Stromal cell of bone marrow (primary cell): ENCODE measurements at regions not wholly inside any gene's neighbourhood (a gene's known extent, or its start where the extent isn't known, plus 50 kb on each side); places are given as distances from the start of the nearest gene placed in this dataset.
"Not testable (repeated sequence)": the region's sequence is repeated elsewhere in the genome, so short reads cannot be mapped to it uniquely, and the experiment has no call there.

Experiments
- DNase-seq: peaks from one replicate; pipeline ENCODE4 v3.0.0-alpha.2; 2012; ENCODE audit warnings: low read depth

DNA sequence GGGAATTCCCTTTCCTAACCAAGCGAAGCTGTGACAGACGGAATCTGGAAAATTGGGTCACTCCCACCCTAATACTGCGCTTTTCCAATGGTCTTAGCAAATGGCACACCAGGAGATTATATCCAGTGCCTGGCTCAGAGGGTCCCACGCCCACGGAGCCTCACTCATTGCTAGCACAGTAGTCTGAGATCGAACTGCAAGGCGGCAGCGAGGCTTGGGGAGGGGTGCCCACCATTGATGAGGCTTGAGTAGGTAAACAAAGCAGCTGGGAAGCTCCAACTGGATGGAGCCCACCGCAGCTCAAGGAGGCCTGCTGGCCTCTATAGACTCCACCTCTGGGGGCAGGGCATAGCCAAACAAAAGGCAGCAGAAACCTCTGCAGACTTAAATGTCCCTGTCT lies 523.9 kb downstream of the KCNH5 start:
- not testable (repeated sequence) for DNase-seq

DNA sequence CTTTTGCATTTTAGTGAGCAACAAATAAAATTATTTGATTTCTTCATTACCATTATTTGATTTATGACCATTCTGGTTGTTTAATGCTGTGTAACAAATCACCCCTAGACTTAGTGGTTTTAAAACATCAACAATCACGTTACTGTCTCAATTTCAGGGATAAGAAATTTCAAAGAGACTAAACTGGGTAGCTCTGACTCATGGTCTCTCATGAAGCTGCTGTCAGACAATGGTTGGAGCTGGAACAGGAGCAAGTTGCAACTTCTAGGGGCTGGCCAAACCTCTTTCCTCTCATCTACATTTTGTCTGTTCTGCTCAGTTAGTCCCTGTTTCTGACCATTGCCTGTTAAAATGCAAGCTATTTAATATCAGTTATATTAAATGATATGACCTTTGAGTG lies 517.0 kb downstream of the KCNH5 start:
- DNase-seq: no peak

DNA sequence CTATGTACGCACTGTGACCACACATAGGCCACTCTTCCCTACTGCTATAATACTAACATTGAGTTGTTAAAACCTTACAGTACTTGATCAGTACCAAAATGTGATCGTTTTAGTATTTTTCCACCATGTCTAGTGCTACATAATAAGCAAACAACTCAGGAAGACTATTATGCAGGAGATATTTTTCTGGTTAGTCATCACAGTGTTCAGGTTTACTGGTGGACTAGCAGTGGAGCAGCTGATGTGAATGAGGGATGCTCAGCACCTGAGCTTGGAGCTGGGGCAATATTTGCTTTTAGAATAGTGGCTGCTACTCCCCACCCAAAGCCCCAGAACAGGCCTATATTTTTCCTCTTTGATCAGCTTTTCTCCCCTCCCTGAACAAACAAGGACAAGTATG lies 513.1 kb downstream of the KCNH5 start:
- no peak for DNase-seq

DNA sequence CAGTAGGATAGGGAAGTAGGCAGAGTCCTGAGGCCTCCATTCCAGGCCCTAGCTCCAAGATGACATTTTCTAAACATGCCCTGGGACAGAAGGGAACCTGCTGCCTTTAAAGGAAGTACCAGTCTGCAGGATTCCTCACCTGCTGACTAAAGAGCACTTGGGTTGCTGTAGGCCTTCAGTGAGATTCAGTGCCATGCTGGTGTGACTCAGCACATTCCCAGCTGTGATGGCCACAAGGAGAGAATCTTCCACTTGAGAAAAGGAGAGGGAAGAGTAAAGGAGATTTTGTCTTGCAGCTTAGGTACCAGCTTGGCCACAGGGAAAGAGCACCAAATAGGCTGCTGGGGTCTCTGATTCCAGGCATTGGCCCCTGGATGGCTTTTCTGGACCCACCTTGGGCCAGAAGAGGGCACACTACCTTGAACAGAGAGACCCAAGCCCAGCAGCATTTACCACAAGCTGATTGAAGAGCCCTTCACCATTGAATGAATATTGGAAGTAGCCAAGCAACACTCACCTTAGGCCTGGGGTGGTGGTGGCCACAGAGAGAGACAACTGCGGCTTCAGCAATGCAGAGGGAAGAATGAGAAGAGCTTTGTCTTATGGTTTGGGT lies 498.3 kb downstream of the KCNH5 start:
- DNase-seq: no peak

DNA sequence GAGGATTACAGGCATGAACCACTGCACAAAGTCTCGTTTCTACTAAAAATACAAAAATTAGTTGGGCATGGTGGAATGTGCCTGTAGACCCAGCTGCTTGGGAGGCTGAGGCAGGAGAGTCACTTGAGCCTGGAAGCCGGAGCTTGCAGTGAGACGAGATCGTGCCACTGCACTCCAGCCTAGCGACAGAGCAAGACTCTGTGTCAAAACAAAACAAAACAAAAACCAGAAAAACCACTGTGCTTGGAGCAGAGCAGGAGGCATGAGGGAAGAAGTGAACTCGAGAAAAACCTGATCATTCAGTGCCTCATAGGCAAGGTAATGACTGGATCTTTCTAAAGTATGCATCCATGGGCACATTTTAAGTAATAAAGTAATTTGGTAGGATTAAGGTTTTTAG lies 487.8 kb downstream of the KCNH5 start:
- DNase-seq: no peak

DNA sequence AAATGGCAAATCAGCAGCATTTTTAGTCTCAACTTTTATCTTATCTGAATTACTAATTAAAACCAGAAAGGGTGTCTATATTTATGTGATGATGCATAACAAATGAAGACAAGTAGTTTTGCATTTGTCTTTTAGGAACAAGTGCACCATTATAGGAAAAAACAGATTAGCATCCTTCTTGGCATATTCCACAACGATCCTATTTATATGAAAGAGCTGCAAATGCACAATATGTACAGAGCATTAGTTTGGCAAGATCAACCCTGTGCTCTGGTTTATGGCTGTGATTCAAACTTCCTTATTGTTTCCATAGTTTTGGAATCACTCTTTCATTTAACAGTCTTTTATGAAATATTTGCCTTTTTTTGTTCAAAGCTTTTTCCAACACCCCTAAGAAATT lies 486.8 kb downstream of the KCNH5 start:
- no peak for DNase-seq

DNA sequence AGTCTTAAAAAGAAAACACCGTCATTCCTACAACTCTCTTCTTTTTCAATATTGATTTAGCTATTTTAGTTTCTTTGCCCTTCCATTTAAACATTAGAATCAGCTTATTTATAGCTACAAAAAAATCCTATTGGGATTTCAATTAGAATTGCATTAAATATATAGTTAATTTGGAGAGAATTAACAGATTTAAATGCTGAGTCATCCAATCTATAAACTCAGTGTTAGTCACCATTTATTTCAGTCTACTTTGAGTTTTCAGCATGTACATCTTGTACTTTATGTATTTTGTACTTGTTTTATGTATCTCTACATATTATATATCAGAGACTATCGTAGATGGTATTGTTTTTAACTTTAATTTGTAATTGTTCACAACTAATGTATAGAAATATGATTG lies 460.0 kb downstream of the KCNH5 start:
- DNase-seq: no peak

DNA sequence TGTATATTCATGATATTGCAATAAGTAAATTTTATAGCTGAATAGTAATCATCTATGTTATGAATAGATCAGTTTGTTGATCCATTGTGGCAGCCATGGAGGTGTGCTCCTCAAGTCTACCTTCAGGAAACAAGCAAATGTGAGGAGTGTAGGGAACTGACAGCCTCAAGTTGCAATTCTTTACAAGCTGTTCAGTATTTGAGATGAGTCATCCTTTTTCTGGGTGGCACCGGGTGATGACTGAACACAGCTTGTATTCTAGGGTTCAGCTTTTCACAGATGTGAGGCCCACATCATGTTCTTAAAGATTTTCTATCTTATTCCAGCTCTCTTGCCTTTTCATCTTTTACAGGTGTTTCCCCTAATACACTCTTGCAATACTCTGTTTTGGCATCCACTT lies 452.4 kb downstream of the KCNH5 start:
- DNase-seq: no peak

DNA sequence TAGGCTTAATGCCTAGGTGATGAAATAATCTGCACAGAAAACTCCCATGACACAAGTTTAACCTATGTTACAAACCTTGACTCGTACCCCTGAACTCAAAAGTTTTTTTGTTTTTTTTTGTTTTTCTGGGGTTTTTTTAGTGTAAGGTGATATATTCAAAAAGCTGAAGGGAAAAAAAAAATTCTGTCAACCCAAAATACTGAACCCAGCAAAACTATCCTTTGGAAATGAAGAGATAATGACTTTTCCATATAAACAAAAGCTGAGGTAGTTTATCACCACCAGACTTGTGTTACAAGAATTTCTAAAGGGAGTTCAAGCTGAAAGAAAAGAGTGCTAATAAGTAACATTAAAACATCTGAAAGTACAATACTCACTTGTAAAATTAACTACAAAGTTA lies 448.1 kb downstream of the KCNH5 start:
- no peak for DNase-seq

DNA sequence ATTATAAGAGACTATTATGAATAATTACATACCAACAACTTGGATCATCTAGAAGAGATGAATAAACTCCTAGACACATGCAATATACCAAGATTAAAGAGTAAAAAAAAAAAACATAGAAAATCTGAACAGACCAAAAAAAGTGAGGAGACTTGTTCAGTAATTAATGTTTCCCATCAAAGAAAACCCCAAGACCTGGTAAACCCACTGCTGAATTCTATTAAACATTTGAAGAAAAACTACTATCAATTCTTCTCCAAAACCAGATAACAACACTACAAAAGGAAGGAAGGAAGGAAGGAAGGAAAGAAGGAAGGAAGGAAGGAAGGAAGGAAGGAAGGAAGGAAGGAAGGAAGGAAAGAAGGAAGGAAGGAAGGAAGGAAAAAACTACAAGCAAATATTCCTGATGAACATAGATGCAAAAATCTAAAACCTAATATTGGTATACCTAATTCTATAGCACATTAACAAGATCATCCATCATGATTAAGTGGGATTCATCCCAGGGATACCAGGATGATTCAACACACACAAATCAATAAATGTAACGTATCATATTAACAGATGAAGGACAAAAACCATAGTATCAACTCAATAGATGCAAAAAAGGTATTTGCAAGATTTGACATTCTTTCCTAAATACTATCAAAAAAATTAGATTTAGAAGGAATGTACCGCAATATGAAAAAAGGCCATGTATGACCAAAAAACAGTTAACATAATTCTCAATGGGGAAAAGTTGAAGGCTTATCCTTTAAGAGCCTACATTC lies 445.5 kb downstream of the KCNH5 start:
- DNase-seq: no peak

DNA sequence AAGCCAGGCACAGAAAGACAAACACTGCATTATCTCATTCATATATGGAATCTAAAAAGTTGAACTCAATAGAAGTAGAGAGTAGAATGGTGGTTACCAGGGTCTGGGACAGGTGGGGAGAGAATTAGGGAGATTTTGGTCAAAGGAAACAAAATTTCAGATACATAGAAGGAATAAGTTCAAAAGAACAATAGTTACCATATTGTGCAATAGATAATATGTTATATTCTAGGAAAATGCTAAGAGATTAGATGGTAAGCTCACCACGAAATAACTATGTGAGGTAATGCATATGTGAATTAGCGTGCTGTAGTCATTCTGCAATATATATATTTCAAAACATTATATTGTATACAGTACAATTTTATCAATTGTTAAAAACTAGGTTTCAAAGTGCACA lies 442.5 kb downstream of the KCNH5 start:
- DNase-seq: no peak

DNA sequence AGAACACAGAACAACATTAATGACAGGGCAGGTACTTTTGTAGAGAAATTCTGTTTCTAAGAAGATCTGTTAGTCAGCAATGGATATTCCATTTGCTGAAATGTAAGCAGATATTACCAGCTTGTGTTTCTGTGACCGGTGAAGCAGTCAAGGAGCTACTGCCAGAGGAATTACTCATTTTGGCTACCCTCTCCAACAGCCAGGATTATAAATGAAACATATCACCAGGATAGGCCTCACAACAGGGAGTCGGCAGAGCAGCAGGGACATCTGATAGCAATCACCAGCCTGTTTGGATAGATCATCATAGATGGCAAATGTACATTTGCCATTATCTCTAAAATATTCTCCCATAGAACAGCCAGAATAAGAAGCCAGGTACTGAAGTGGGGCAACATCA lies 440.7 kb downstream of the KCNH5 start:
- DNase-seq: no peak

DNA sequence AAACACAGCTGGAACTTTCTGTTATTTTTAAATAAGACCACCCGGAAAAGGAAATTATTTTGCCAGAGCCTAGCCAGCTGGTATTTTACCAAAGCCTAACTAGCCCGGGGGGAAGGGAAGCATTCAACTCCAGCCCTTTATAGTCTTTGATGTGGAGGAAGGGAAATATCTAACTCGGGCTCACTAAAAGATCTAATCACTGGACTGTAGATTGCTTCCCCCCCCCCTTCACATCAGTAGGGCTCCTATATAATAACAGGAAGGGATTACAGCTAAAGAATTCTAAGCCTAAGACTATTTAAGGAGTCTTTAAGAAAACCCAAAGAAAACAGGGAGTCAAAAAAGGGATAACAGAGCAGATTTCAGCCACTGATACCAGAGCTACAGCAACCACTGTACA lies 431.1 kb downstream of the KCNH5 start:
- DNase-seq: no peak

DNA sequence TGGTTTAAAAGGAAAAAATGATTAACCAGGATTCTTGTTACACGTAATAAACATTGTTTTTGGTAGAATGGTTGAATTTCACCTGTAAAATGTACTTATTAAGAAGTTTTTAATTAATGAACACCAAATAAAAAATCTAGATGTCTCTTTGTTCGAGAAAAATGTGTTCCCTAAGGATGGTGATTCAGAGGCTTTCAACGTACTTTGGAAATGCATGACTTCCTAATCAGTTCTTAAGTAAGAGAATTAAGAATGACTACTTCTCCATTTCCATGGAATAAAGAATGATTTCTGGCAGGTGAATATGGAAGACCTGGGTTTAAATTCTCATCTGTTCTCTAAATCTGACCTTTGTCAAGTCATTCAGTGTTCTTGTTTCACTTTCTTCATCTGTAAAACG lies 428.6 kb downstream of the KCNH5 start:
- DNase-seq: no peak

DNA sequence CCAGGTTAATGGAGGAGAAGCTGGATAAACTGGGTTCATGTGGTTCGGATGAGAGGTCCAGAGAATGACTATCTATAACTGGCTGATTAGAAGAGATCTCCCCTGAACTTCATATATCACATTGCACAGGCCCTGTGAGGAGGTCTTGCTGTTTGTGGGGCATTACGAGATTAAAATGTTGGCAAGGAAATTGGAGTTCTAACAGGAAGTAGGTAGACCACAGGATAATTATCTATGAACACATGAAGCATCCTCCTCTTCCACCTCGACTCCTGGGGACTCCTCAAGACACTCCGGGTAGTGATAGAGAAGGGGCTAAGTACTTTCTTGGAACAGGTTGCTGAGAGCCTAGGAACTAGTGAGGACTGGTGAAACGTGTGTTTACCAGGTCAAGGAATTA lies 418.8 kb downstream of the KCNH5 start:
- DNase-seq: no peak

DNA sequence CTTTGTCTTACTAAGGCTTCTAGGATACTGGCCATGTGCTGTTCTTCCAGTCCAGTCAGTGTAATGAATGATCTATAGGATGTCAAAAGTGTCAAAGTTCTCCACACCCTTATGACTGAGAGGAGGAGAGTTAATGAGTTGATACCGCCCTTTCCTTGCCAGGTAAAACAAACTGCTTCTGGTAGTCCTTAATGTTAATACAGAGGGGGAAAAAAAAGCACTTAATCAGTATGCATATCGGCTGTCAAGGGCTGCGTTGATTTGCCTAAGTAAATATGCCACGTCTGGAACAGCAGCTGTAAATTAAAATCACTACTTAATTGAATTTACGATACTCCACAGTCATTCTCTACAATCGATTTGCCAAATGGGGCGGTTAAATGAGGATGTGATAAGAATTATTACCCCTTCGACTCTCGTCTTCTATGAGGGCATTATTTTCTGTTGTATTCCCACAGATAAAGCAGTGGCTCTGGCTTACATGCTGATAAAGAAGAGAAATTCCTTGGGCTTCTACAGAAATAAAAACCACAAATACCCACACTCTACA lies 416.0 kb downstream of the KCNH5 start:
- DNase-seq: no peak

DNA sequence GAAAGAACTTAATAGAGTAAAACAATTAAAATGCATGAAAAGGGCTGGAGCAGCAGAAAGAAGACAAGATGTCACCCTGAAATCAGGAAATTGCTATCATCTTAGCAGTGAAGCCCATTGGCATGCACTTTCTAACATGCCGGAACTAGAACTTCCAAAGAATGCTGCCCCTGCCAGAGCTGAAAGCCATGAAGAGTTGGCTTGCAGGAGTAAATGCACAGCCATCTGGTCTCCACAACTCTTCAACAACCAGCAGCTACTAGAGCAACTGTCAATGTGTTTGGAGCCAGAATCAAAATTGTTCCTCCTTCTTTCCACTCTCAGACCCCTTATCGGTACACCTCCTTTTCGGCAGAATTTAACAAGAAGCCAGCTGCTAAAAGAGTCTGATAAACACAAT lies 414.1 kb downstream of the KCNH5 start:
- no peak for DNase-seq

DNA sequence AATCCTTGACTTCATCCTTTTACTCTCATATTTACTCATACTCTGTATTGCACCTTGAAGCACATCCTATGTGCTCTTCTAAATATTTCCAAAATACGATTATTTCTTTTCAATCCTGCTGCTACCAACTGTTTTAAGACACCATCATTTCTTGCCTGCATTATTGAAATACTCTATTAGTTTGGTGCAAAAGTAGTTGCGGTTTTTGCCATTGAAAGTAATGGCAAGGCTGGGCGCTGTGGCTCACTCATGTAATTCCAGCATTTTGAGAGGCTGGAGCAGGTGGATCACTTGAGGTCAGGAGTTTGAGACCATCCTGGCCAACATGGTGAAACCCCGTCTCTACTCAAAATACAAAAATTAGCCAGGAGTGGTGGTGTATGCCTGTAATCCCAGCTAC lies 412.5 kb downstream of the KCNH5 start:
- no peak for DNase-seq

DNA sequence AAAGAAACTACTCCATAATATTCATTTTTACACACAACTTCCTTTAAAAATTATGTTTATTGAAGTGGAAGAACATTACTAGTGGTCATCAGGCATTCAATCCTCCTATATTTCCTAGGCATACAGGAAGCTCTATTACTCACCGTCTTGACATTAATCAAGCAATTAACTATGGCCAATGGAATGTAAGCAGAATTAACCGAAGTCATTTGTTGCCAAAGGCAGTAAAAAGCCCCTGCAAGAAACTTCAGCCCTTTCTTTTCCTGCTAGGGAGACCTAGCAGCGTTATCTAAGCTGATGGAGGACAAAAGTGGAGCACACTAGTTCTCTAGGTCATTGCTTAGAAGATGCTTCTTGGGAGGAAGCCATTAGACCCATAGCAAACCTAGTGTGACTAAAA lies 399.6 kb downstream of the KCNH5 start:
- DNase-seq: no peak
